ENCODE measurements at regions not wholly inside any gene's neighbourhood (a gene's known extent, or its start where the extent isn't known, plus 50 kb on each side); places are given as distances from the start of the nearest gene placed in this dataset.

DNA sequence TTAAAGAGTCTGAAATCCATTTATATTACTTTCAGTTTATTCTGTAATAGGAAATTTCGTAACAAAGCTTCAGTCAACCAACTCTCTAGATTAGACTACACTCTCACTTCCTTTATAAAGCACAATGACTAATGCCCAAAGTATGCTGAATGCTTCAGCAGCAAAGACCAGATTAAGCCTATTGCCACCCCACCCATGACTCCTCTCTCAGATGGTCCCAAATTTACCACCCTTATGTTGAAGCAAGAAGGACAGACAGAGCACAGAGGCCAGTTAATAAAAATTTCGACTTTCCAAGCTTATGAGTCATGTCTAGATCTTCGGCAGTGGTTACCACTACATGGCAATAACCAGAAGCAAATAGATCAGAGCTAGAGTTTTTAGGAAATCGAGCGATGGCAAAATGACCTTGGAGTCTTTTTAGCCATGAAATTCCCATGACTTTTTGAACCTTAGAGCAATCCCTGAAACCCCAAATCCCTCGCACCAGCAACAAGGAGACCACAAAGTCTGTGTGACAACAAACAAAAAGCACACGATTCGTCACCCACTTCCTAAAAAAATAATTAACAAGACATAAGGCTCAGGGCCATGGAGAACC, 287.8 kb upstream of the RASA1 start:
- H3K4me2 ChIP-seq (replicated peaks; ENCODE audit: low read depth, low read length, poor library complexity, severe bottlenecking): no peak overlapping the region
- DNase-seq (no peak), ATAC-seq (ENCODE audit: low read depth) (no peak)

GRCh38 chr5:86981898-86982297, 285.8 kb upstream of the RASA1 start:
- CTCF ChIA-PET: no interaction called here
- H3K9ac ChIP-seq (ENCODE audit: low read length): no peak overlapping the region
- H3K4me3 ChIP-seq (ENCODE audit: control extremely low read depth in 1 of 5, extremely low read depth in 1 of 5, insufficient read depth in 1 of 5, low read depth in 2 of 5, low read length in 4 of 5): no peak overlapping the region
- POLR2A ChIA-PET: no interaction called here
- intact Hi-C loops (cut with micrococcal nuclease): no loop called here
- H3K27me3 ChIP-seq (replicated peaks in 1 of 4; ENCODE audit: control extremely low read depth in 1 of 4, control insufficient read depth in 3 of 4, insufficient read depth in 4 of 4, low read length in 3 of 4): peaks cover 0 to 3% (median 0%) of the 10 kb centered on the region in 4 experiments
- H2AFZ ChIP-seq (ENCODE audit: insufficient read depth, low read depth, low read length, poor library complexity, severe bottlenecking): no peak overlapping the region
- H3K9me3 Mint-ChIP-seq (ENCODE audit: insufficient read depth): no peaks in the 10 kb centered on the region
- TF ChIP-seq, protein P1, sequence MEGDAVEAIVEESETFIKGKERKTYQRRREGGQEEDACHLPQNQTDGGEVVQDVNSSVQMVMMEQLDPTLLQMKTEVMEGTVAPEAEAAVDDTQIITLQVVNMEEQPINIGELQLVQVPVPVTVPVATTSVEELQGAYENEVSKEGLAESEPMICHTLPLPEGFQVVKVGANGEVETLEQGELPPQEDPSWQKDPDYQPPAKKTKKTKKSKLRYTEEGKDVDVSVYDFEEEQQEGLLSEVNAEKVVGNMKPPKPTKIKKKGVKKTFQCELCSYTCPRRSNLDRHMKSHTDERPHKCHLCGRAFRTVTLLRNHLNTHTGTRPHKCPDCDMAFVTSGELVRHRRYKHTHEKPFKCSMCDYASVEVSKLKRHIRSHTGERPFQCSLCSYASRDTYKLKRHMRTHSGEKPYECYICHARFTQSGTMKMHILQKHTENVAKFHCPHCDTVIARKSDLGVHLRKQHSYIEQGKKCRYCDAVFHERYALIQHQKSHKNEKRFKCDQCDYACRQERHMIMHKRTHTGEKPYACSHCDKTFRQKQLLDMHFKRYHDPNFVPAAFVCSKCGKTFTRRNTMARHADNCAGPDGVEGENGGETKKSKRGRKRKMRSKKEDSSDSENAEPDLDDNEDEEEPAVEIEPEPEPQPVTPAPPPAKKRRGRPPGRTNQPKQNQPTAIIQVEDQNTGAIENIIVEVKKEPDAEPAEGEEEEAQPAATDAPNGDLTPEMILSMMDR (IDR thresholded peaks at IDR 0.05): no peak
- no peak for TF ChIP-seq EZH2 (IDR thresholded peaks at IDR 0.05; ENCODE audit: borderline replicate concordance, insufficient read depth, low read depth, low read length, poor library complexity, severe bottlenecking)
- H3K27ac ChIP-seq (ENCODE audit: low read length in 2 of 2): no peak overlapping the region
- H3K79me2 ChIP-seq (ENCODE audit: control insufficient read depth, insufficient read depth, low read length): no peaks in the 10 kb centered on the region
- no peak overlapping the region for H3K27ac Mint-ChIP-seq
- no peaks in the 10 kb centered on the region for H4K20me1 ChIP-seq (ENCODE audit: control insufficient read depth, insufficient read depth, low read length, poor library complexity, severe bottlenecking)
- no peaks in the 10 kb centered on the region for H3K36me3 ChIP-seq (replicated peaks in 1 of 2; ENCODE audit: control extremely low read depth in 1 of 2, control insufficient read depth in 1 of 2, extremely low read depth in 1 of 2, insufficient read depth in 2 of 2, low read length in 1 of 2)
- no peaks in the 10 kb centered on the region for H3K4me1 ChIP-seq (ENCODE audit: control insufficient read depth in 2 of 2, insufficient read depth in 2 of 2, low read length in 2 of 2)
- DNase-seq (no peak), ATAC-seq (ENCODE audit: low read depth) (no peak)
- H3K9me3 ChIP-seq (ENCODE audit: control extremely low read depth in 1 of 3, control insufficient read depth in 2 of 3, insufficient read depth in 1 of 3, low read length in 2 of 3): no peaks in the 10 kb centered on the region
- H3K4me3 Mint-ChIP-seq: no peak overlapping the region
- H3K4me1 Mint-ChIP-seq: no peaks in the 10 kb centered on the region
- peaks cover 17% of the 10 kb centered on the region for H3K27me3 Mint-ChIP-seq
- no peak overlapping the region for H3K4me2 ChIP-seq (replicated peaks; ENCODE audit: low read depth, low read length, poor library complexity, severe bottlenecking)

More for the DNA sequence above, 287.8 kb upstream of the RASA1 start:
- ChIA-PET CTCF (no interaction called here), POLR2A (no interaction called here)
- Histone ChIP-seq H4K20me1 (ENCODE audit: control insufficient read depth, insufficient read depth, low read length, poor library complexity, severe bottlenecking) (no peaks in the 10 kb centered on the region), H3K4me3 (ENCODE audit: control extremely low read depth in 1 of 5, extremely low read depth in 1 of 5, insufficient read depth in 1 of 5, low read depth in 2 of 5, low read length in 4 of 5) (no peak overlapping the region), H3K36me3 (replicated peaks in 1 of 2; ENCODE audit: control extremely low read depth in 1 of 2, control insufficient read depth in 1 of 2, extremely low read depth in 1 of 2, insufficient read depth in 2 of 2, low read length in 1 of 2) (no peaks in the 10 kb centered on the region), H3K9ac (ENCODE audit: low read length) (no peak overlapping the region), H3K27ac (ENCODE audit: low read length in 2 of 2) (no peak overlapping the region), H2AFZ (ENCODE audit: insufficient read depth, low read depth, low read length, poor library complexity, severe bottlenecking) (no peak overlapping the region), H3K4me1 (ENCODE audit: control insufficient read depth in 2 of 2, insufficient read depth in 2 of 2, low read length in 2 of 2) (no peaks in the 10 kb centered on the region), H3K27me3 (replicated peaks in 1 of 4; ENCODE audit: control extremely low read depth in 1 of 4, control insufficient read depth in 3 of 4, insufficient read depth in 4 of 4, low read length in 3 of 4) (peaks cover 0 to 13% (median 2%) of the 10 kb centered on the region in 4 experiments), H3K9me3 (ENCODE audit: control extremely low read depth in 1 of 3, control insufficient read depth in 2 of 3, insufficient read depth in 1 of 3, low read length in 2 of 3) (no peaks in the 10 kb centered on the region), H3K79me2 (ENCODE audit: control insufficient read depth, insufficient read depth, low read length) (no peaks in the 10 kb centered on the region)
- intact Hi-C loops (cut with micrococcal nuclease): no loop called here
- H3K27ac Mint-ChIP-seq: no peak overlapping the region
- no peaks in the 10 kb centered on the region for H3K4me1 Mint-ChIP-seq
- H3K9me3 Mint-ChIP-seq (ENCODE audit: insufficient read depth): no peaks in the 10 kb centered on the region
- H3K27me3 Mint-ChIP-seq: peaks cover 23% of the 10 kb centered on the region
- H3K4me3 Mint-ChIP-seq: no peak overlapping the region
- TF ChIP-seq, protein P1 (IDR thresholded peaks at IDR 0.05): no peak
- TF ChIP-seq EZH2 (IDR thresholded peaks at IDR 0.05; ENCODE audit: borderline replicate concordance, insufficient read depth, low read depth, low read length, poor library complexity, severe bottlenecking): no peak
- WGBS (ENCODE audit: insufficient coverage): 87% methylated on average over 8 of the region's 8 CpGs

Measured in B cell (primary cell).